ENCODE measurements at regions not wholly inside any gene's neighbourhood (a gene's known extent, or its start where the extent isn't known, plus 50 kb on each side); places are given as distances from the start of the nearest gene placed in this dataset.
A peak's percentile ranks its signal among the peaks of the same experiment; 100 is the strongest.

GRCh38 chr2:204090021-204090420 is 153.5 kb downstream of the ICOS start:
- ATAC-seq (no peak), FAIRE-seq (no peak), DNase-seq (no peak)
- H3K4me1 ChIP-seq, result no peaks in the 10 kb centered on the region
- H3K9me3 ChIP-seq, result no peaks in the 10 kb centered on the region
- TF ChIP-seq, protein P1, sequence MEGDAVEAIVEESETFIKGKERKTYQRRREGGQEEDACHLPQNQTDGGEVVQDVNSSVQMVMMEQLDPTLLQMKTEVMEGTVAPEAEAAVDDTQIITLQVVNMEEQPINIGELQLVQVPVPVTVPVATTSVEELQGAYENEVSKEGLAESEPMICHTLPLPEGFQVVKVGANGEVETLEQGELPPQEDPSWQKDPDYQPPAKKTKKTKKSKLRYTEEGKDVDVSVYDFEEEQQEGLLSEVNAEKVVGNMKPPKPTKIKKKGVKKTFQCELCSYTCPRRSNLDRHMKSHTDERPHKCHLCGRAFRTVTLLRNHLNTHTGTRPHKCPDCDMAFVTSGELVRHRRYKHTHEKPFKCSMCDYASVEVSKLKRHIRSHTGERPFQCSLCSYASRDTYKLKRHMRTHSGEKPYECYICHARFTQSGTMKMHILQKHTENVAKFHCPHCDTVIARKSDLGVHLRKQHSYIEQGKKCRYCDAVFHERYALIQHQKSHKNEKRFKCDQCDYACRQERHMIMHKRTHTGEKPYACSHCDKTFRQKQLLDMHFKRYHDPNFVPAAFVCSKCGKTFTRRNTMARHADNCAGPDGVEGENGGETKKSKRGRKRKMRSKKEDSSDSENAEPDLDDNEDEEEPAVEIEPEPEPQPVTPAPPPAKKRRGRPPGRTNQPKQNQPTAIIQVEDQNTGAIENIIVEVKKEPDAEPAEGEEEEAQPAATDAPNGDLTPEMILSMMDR (IDR thresholded peaks at IDR 0.05), result no peak
- intact Hi-C loops (cut with DNase I), result no loop called here
- 39 to 52% methylated on average over 3 of the region's 3 CpGs for WGBS, 2 donors
- H3K4me3 ChIP-seq, result no peak overlapping the region
- H3K27ac ChIP-seq, result no peak overlapping the region
- H3K36me3 ChIP-seq, result no peaks in the 10 kb centered on the region
- H3K27me3 ChIP-seq, result no peaks in the 10 kb centered on the region

DNA sequence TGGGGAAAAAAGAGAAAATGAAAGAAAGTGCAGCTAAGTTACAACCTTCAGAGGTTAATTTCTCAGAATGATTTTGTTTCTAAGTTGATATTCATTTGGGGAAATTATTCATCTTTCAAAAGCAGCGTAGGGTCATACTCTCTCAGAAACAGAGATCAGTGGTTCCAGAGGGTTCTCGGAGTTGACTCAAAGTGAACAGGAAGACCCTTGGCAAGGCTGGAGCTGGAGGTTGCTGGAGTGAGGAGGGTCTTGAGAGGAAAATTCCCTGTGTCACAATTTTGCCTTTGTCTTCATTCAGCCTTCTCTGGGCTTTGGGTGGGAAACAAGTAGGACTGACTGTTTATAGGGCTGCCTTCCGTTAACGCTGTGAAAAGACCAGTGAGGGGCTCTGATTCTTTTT is 168.2 kb downstream of the ICOS start:
- WGBS, 2 donors, result 88 to 97% methylated on average over 4 of the region's 4 CpGs
- Histone ChIP-seq H3K27ac (no peak overlapping the region), H3K4me1 (no peaks in the 10 kb centered on the region), H3K4me3 (no peak overlapping the region), H3K9me3 (no peaks in the 10 kb centered on the region), H3K27me3 (no peaks in the 10 kb centered on the region), H3K36me3 (no peaks in the 10 kb centered on the region)
- DNase-seq (no peak), FAIRE-seq (no peak), ATAC-seq (no peak)
- TF ChIP-seq, protein P1 (IDR thresholded peaks at IDR 0.05), result no peak
- intact Hi-C loops (cut with DNase I), result no loop called here

DNA sequence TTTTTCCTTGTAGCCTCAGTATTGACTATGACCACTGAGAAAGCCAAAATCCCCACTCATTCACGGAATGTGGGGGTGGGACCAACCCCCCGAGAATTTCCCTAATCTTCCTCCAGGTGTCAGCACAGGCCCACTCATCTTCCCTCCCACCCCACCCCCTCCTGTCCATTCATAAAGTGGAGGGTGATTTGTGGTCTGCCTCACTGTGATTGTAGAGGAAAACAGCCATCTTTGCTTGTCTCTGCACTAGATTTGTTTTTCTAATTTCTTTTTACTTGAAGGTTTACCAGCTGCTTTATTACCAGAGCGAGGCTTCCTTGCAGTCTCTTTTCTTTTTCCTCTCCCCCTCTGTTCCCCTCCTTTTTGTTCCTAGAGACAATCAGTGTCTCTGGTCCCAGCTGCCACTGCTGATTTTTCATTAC is 171.8 kb downstream of the ICOS start:
- TF ChIP-seq, protein P1 (IDR thresholded peaks at IDR 0.05), result peak in 1 of 4 donors; percentile 13
- Histone ChIP-seq H3K27ac (no peak overlapping the region), H3K27me3 (no peaks in the 10 kb centered on the region), H3K4me3 (no peak overlapping the region), H3K36me3 (no peaks in the 10 kb centered on the region), H3K9me3 (no peaks in the 10 kb centered on the region), H3K4me1 (no peaks in the 10 kb centered on the region)
- intact Hi-C loops (cut with DNase I), result no loop called here
- FAIRE-seq (no peak), DNase-seq (no peak), ATAC-seq (peak in 3 of 4 donors; percentile 37 to 46 (median 43))
- 40 to 45% methylated on average over 3 of the region's 3 CpGs for WGBS, 2 donors

- DNase-seq, result no peak
- intact Hi-C loops (cut with DNase I), result no loop called here
- peak in 1 of 4 donors; percentile 21 for ATAC-seq
- WGBS, 2 donors, result 77 to 81% methylated on average over 9 of the region's 9 CpGs
- no peak overlapping the region for H3K27ac ChIP-seq
- H3K27me3 ChIP-seq, result no peaks in the 10 kb centered on the region
- no peaks in the 10 kb centered on the region for H3K4me1 ChIP-seq
- FAIRE-seq, result no peak
- no peak overlapping the region for H3K4me3 ChIP-seq
- no peaks in the 10 kb centered on the region for H3K36me3 ChIP-seq
- no peaks in the 10 kb centered on the region for H3K9me3 ChIP-seq
- TF ChIP-seq, protein P1 (IDR thresholded peaks at IDR 0.05), result no peak
Observed at GRCh38 chr2:204108781-204109295, 172.3 kb downstream of the ICOS start.

- Histone ChIP-seq H3K27me3 (no peaks in the 10 kb centered on the region), H3K9me3 (no peaks in the 10 kb centered on the region), H3K4me3 (no peak overlapping the region), H3K4me1 (peaks cover 0 to 3% (median 0%) of the 10 kb centered on the region in 3 donors), H3K27ac (no peak overlapping the region), H3K36me3 (no peaks in the 10 kb centered on the region)
- DNase-seq (no peak), FAIRE-seq (no peak), ATAC-seq (peak in 1 of 4 donors; percentile 27)
- TF ChIP-seq, protein P1 (IDR thresholded peaks at IDR 0.05), result no peak
- intact Hi-C loops (cut with DNase I), result no loop called here
- 65 to 68% methylated on average over 11 of the region's 11 CpGs for WGBS, 2 donors
Observed at GRCh38 chr2:204109681-204110080, 173.1 kb downstream of the ICOS start.

All from pancreas (tissue), 10 donors.